Stimulated activated CD8-positive, alpha-beta memory T cell treated with anti-CD3 and anti-CD28 coated beads, Interleukin-7, amount 100 ng/mL, for 4 hours (primary cell): ENCODE measurements at regions not wholly inside any gene's neighbourhood (a gene's known extent, or its start where the extent isn't known, plus 50 kb on each side); places are given as distances from the start of the nearest gene placed in this dataset.
"Not testable (repeated sequence)": the region's sequence is repeated elsewhere in the genome, so short reads cannot be mapped to it uniquely, and the experiment has no call there.

Experiments used
- DNase-seq, 2 donors: peaks; one replicate each; pipeline ENCODE4 v3.0.0-alpha.2; 2020; ENCODE audit warnings: low read depth in 2 of 2

DNA sequence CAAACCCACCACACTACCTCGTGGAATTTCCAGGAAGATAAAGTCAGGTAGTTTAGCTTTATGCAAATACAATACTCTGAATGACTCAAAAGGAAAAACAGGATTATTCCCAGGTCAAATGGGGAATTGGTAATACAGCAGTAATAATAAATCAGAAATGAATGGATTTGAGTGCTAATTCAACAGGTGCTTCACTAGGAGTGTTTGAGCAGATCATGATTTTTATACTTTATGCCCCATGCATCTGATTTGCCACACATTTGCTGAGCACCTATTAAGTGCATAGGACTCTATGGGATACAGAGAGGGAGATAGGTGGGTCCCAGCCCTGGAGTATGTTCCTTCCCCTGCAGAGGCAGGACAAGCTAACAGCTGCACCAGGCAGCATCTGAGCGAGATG, 381.4 kb upstream of the PODXL start:
- DNase-seq, result no peak

- DNase-seq, result no peak
These were observed 378.8 kb upstream of the PODXL start for GRCh38 chr7:131935180-131935579.

DNA sequence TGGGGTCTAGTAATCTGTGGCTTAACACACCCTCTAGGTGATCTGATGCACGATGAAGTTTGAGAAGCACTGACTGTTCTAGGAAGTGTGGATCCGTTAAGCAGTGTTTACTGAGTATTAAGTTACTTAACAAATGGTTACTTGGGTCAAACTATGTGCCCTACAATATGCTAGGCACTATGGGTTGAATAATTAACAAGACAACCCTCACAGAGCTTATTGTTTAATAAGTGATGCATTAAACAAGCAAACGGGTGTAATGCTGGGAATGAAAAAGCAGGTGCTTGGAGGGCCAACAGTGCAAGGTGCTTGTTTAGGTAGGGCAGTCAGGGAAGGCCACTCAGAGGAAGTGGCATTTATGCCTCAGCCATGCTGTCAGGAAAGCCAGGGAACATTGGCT, 378.0 kb upstream of the PODXL start:
- no peak for DNase-seq

DNA sequence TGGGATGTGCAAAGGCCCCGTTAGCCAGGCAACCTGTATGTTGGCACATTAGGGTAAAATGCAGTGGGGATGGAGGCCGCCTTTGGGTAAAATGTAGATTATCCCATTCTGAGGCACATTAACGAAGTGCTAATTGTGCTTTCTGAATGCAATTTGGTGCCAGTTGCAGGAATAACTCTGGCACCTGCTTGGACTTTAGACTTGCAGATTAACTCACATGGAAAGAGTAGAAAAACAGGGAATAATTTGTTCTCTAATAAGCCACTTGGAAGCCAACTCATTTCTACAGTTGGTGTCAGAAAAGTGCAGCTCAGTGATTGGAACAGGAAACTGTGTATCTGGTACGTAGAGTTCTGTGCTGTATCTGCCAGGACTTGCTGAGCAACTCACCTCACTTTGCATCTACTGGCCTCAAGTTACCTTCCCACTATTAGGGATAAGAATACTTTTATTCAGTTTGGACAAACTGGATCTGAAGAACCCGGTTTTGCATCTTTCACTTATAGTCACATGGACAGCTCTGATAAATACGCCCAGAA, 377.4 kb upstream of the PODXL start:
- DNase-seq, result no peak

- DNase-seq, result not testable (repeated sequence)
These were observed 376.8 kb upstream of the PODXL start for GRCh38 chr7:131933219-131933618.

- DNase-seq, result no peak
These were observed 375.8 kb upstream of the PODXL start for GRCh38 chr7:131932271-131932670.

GRCh38 chr7:131931370-131931769, 374.9 kb upstream of the PODXL start:
- DNase-seq, result no peak

DNA sequence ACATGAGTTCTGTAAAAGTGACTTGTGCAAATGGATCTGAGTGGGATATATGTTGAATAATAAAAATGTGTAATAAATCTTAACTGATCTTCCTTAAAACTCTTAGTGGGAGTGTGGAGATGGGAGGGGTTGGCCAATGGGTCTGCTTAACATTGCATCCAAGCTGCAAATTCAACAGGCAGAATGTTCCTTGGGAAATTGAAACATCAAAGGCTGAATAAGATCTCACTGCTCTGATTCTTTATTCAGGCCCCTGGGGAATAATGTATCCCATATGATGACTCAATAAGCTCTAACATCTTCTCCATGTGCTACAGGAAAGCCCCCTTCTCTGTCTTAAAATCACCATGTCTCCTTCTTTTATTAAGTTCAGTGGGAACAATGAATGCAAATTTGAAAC, 373.2 kb upstream of the PODXL start:
- no peak for DNase-seq

- DNase-seq, result no peak
These were observed 371.5 kb upstream of the PODXL start for GRCh38 chr7:131927770-131928423.

DNA sequence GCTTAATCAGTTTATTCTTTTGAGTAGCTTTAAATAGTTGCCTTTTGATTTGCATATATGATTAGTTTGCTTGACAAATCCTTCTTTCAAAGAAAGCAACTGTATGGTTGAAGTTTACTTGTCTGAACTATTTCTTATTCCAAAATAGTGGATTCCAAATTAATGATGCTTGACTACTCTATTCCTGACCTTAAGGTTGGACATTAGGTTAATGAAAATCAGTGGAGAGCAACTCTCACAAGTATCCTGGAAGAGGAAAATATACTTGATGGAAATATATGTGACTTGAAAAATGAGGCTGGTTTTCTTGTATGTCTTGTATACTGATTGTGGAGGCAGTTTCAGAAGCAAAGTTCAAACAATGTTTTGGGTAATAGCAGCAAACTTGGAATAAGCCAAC, 369.2 kb upstream of the PODXL start:
- no peak for DNase-seq

DNA sequence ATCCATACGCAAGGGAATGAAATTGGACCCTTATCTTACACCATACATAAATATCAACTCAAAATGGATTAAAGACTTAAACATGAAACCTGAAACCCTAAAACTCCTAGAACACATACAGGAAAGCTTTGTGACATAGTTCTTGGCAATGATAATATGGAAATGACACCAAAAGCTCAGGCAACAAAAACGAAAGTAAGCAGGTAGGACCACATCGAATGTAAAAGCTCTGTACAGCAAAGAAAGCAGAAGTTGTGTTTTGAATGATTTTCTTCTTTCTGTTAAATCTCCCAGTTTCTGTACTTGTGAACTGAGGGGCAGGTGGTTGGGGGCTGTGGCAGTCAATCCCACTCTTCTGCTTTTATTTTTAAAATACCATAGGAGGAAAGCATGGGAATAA, 368.4 kb upstream of the PODXL start:
- DNase-seq, result no peak

- DNase-seq, result not testable (repeated sequence)
These were observed 366.5 kb upstream of the PODXL start for GRCh38 chr7:131922948-131923347.

- no peak for DNase-seq
These were observed 364.6 kb upstream of the PODXL start for GRCh38 chr7:131921016-131921415.

- no peak for DNase-seq
These were observed 363.7 kb upstream of the PODXL start for GRCh38 chr7:131919920-131920709.

DNA sequence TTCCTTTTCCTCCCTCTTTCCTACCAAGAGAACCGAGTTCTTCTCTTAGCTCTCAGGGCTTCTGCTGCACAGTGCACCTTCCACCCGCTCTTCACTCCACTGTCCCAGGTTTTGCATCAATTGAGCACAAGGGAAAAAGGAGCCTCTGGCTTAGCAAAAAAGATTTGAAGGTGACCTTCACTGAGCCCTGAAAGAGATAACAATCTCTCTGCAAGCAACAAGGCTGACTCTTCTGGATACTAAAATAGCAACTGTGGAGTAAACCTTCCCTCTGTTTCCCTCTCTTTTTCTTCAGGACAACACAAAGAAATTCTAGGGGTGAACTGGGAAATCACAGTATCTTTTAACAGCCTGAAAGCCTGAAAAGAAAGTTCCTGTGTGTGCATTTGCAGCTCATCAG, 354.7 kb upstream of the PODXL start:
- DNase-seq, result no peak

- DNase-seq, result no peak
These were observed 352.8 kb upstream of the PODXL start for GRCh38 chr7:131909151-131909768.

- no peak for DNase-seq
These were observed 352.3 kb upstream of the PODXL start for GRCh38 chr7:131908714-131909113.

- DNase-seq, result no peak
These were observed 349.1 kb upstream of the PODXL start for GRCh38 chr7:131905471-131905973.

- no peak for DNase-seq
These were observed 348.4 kb upstream of the PODXL start for GRCh38 chr7:131904760-131905327.

- no peak for DNase-seq
These were observed 346.9 kb upstream of the PODXL start for GRCh38 chr7:131903315-131903714.

DNA sequence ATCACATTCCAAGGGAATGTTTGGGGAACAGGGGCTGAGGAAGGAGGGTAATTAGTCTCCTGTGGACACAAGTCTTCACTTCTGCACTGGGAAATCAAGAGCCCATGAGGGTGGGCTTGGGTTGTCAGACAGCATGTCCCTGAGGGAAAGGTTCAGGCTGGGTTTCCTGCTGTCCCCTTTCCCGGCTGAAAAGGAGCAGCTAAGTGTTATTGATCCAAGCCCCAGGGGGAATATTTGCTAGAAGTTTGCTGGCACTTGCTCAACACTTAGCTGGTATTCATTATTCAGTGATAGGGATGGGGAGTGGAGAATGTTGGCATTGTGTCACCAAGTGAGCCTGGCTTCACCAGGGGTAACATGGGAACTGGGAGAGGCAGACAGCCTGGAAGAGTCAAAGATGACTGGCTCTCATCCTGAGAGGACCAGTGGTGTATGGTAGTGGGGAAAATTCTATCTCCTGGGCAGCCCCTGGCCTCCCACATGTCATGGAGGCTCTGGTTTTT, 344.4 kb upstream of the PODXL start:
- DNase-seq, result no peak
